ENCODE measurements at regions not wholly inside any gene's neighbourhood (a gene's known extent, or its start where the extent isn't known, plus 50 kb on each side); places are given as distances from the start of the nearest gene placed in this dataset.
A peak's percentile ranks its signal among the peaks of the same experiment; 100 is the strongest.
"Not testable (repeated sequence)": the region's sequence is repeated elsewhere in the genome, so short reads cannot be mapped to it uniquely, and the experiment has no call there.

GRCh38 chr7:93715234-93715633, 140.7 kb upstream of the CALCR start:
- H3K4me1 ChIP-seq: no peaks in the 10 kb centered on the region
- no peak overlapping the region for H3K27ac ChIP-seq
- DNase-seq (peak; percentile 48 to 59 (median 52)), ATAC-seq (peak; percentile 58 to 69 (median 62))
- TF ChIP-seq CTCF (IDR thresholded peaks at IDR 0.05) (peak; percentile 19 to 51 (median 46)), POLR2A (IDR thresholded peaks at IDR 0.05) (no peak)
- H3K4me3 ChIP-seq: no peak overlapping the region
- H3K27me3 ChIP-seq: no peaks in the 10 kb centered on the region
- intact Hi-C loops (cut with DNase I): no loop called here
- H3K36me3 ChIP-seq: no peaks in the 10 kb centered on the region
- H3K9me3 ChIP-seq: no peaks in the 10 kb centered on the region
- 20% methylated on average over 6 of the region's 6 CpGs for WGBS (ENCODE audit: insufficient coverage, low coverage, low lambda C conversion rate, missing lambda C conversion rate)

GRCh38 chr7:93711926-93712325, 137.4 kb upstream of the CALCR start:
- TF ChIP-seq POLR2A (IDR thresholded peaks at IDR 0.05) (no peak), CTCF (IDR thresholded peaks at IDR 0.05) (no peak)
- intact Hi-C loops (cut with DNase I): no loop called here
- Histone ChIP-seq H3K9me3 (no peaks in the 10 kb centered on the region), H3K4me3 (no peak overlapping the region), H3K4me1 (no peaks in the 10 kb centered on the region), H3K36me3 (no peaks in the 10 kb centered on the region), H3K27me3 (no peaks in the 10 kb centered on the region), H3K27ac (no peak overlapping the region)
- ATAC-seq (no peak), DNase-seq (no peak)
- WGBS (ENCODE audit: insufficient coverage, low coverage, low lambda C conversion rate, missing lambda C conversion rate): 46% methylated on average over 5 of the region's 5 CpGs

- H3K9me3 ChIP-seq; DNase-seq; H3K27me3 ChIP-seq; H3K4me1 ChIP-seq; intact Hi-C loops (cut with DNase I); H3K27ac ChIP-seq; H3K36me3 ChIP-seq; ATAC-seq; H3K4me3 ChIP-seq: not testable (repeated sequence)
- 44% methylated on average over 5 of the region's 5 CpGs for WGBS (ENCODE audit: insufficient coverage, low coverage, low lambda C conversion rate, missing lambda C conversion rate)
Observed at GRCh38 chr7:93708255-93708654, 133.7 kb upstream of the CALCR start.

GRCh38 chr7:93707249-93707648, 132.7 kb upstream of the CALCR start:
- DNase-seq (no peak), ATAC-seq (no peak)
- intact Hi-C loops (cut with DNase I): no loop called here

GRCh38 chr7:93706162-93706561, 131.6 kb upstream of the CALCR start:
- H3K36me3 ChIP-seq; ATAC-seq; intact Hi-C loops (cut with DNase I); H3K4me1 ChIP-seq; H3K9me3 ChIP-seq; H3K4me3 ChIP-seq; H3K27ac ChIP-seq; DNase-seq; H3K27me3 ChIP-seq: not testable (repeated sequence)
- WGBS (ENCODE audit: insufficient coverage, low coverage, low lambda C conversion rate, missing lambda C conversion rate): 58% methylated on average over 4 of the region's 4 CpGs

More at GRCh38 chr7:93707249-93707648, 132.7 kb upstream of the CALCR start:
- Histone ChIP-seq H3K27ac (no peak overlapping the region), H3K4me1 (no peaks in the 10 kb centered on the region), H3K27me3 (no peaks in the 10 kb centered on the region), H3K36me3 (no peaks in the 10 kb centered on the region), H3K9me3 (no peaks in the 10 kb centered on the region), H3K4me3 (no peak overlapping the region)
- no peak for TF ChIP-seq POLR2A (IDR thresholded peaks at IDR 0.05)
- TF ChIP-seq CTCF (IDR thresholded peaks at IDR 0.05): no peak

- Histone ChIP-seq H3K4me1 (no peaks in the 10 kb centered on the region), H3K4me3 (no peak overlapping the region), H3K9me3 (no peaks in the 10 kb centered on the region), H3K36me3 (no peaks in the 10 kb centered on the region), H3K27ac (no peak overlapping the region), H3K27me3 (no peaks in the 10 kb centered on the region)
- ATAC-seq (no peak), DNase-seq (no peak)
- intact Hi-C loops (cut with DNase I): no loop called here
- TF ChIP-seq POLR2A (IDR thresholded peaks at IDR 0.05) (no peak), CTCF (IDR thresholded peaks at IDR 0.05) (no peak)
Observed at GRCh38 chr7:93704217-93704616, 129.7 kb upstream of the CALCR start.
